Gastroesophageal sphincter (tissue), 4 donors: ENCODE measurements at regions not wholly inside any gene's neighbourhood (a gene's known extent, or its start where the extent isn't known, plus 50 kb on each side); places are given as distances from the start of the nearest gene placed in this dataset.

ENCODE experiments used
- ATAC-seq: fragments of 150-250 bp; one replicate; pipeline ENCODE4 v1.9.1; 2016; ENCODE audit warnings: mild to moderate bottlenecking, moderate library complexity
- H3K27ac ChIP-seq, 4 donors: fragments of 200-600 bp; sonication (generic) in 3 of 4; 1 replicate in 3 of 4; 2 replicates in 1 of 4; pipeline ENCODE4 v1.5.1; 2016 to 2019
- H3K27me3 ChIP-seq: fragments of 200-600 bp; sonication (generic); one replicate; pipeline ENCODE4 v1.5.1; 2019
- H3K36me3 ChIP-seq, 2 donors: fragments of 200-600 bp; sonication (generic); one replicate each; pipeline ENCODE4 v1.5.1; 2019; ENCODE audit warnings: control low read depth in 1 of 2
- H3K4me1 ChIP-seq, 3 donors: fragments of 200-600 bp; sonication (generic); 1 replicate in 2 of 3; 2 replicates in 1 of 3; pipeline ENCODE4 v1.5.1; 2016 to 2019; ENCODE audit warnings: control low read depth in 2 of 3
- H3K4me3 ChIP-seq, 2 donors: fragments of 200-600 bp; sonication (generic); one replicate each; pipeline ENCODE4 v1.5.1; 2019; ENCODE audit warnings: mild to moderate bottlenecking in 1 of 2, moderate library complexity in 1 of 2
- H3K9me3 ChIP-seq, 3 donors: fragments of 200-600 bp; sonication (generic); one replicate each; pipeline ENCODE4 v1.5.1; 2017 to 2019; ENCODE audit warnings: control low read depth in 2 of 3
- CTCF ChIP-seq, 4 experiments: fragments of 200-600 bp in 2 of 4; fragments of 450-650 bp in 2 of 4; sonication (generic) in 1 of 4; IDR thresholded peaks; one replicate each; pipeline ENCODE4 v1.5.1; 2017 to 2019; ENCODE audit warnings: antibody characterized with exemption in 4 of 4, mild to moderate bottlenecking in 2 of 4, moderate library complexity in 2 of 4
- EP300 ChIP-seq: sonication (generic); formaldehyde crosslinking; IDR thresholded peaks from one replicate; pipeline ENCODE4 v1.6.1; 2017; ENCODE audit warnings: antibody characterized with exemption, mild to moderate bottlenecking
- POLR2A ChIP-seq, 2 donors: fragments of 450-650 bp; IDR thresholded peaks; one replicate each; pipeline ENCODE4 v1.6.1; 2017; ENCODE audit warnings: antibody characterized with exemption in 2 of 2, mild to moderate bottlenecking in 2 of 2, moderate library complexity in 1 of 2
- POLR2AphosphoS5 ChIP-seq: sonication (generic); formaldehyde crosslinking; IDR thresholded peaks from one replicate; pipeline ENCODE4 v1.6.1; 2017; ENCODE audit warnings: antibody characterized with exemption
- WGBS, 2 donors: methylation state at CpG; one replicate each; pipeline ENCODE4 v1.1.5; 2018; ENCODE audit warnings: low coverage in 1 of 2; 5-methylcytosine and 5-hydroxymethylcytosine counted together

- no peak overlapping the region for H3K4me3 ChIP-seq
- no peaks in the 10 kb centered on the region for H3K27me3 ChIP-seq
- H3K27ac ChIP-seq: no peak overlapping the region
- ATAC-seq: no peak
- no peaks in the 10 kb centered on the region for H3K9me3 ChIP-seq
- WGBS, 2 donors: 0 to 33% methylated on average over 1 of the region's 1 CpG
- no peaks in the 10 kb centered on the region for H3K36me3 ChIP-seq
- peaks cover 5 to 23% (median 8%) of the 10 kb centered on the region in 3 donors for H3K4me1 ChIP-seq
- no peak for TF ChIP-seq POLR2A (IDR thresholded peaks at IDR 0.05)
- no peak for TF ChIP-seq POLR2AphosphoS5
- TF ChIP-seq EP300: no peak
- TF ChIP-seq CTCF (IDR thresholded peaks at IDR 0.05): peak; percentile 33 to 63 (median 50)
These were observed 210.9 kb upstream of the KCNMB2 start for GRCh38 chr3:178325330-178325729.

DNA sequence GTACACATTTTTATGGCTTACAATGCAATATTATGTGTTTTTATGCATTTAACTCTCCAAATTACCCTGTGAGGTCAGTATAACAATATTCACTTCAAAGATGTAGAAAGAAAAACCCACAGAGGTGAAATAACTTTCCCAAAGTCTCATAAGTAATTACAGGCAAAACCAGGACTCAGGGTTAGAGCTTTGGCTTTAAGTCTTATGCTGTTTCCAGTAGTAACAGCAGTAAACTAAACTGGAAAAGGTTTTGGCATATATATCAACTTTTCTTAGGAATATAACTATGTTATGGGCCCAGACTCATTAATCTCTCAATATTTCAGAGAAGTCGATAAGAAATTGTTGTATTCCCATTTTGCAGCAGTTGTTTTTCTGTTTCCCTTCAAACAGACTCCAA is 206.3 kb upstream of the KCNMB2 start:
- Histone ChIP-seq H3K27ac (no peak overlapping the region), H3K9me3 (no peaks in the 10 kb centered on the region), H3K36me3 (no peaks in the 10 kb centered on the region), H3K4me1 (peaks cover 0 to 3% (median 0%) of the 10 kb centered on the region in 3 donors), H3K27me3 (no peaks in the 10 kb centered on the region), H3K4me3 (no peak overlapping the region)
- ATAC-seq: no peak
- WGBS, 2 donors: 33 to 46% methylated on average over 1 of the region's 1 CpG
- TF ChIP-seq EP300 (no peak), POLR2AphosphoS5 (no peak), POLR2A (IDR thresholded peaks at IDR 0.05) (no peak), CTCF (IDR thresholded peaks at IDR 0.05) (no peak)

GRCh38 chr3:178334239-178334638 is 202.0 kb upstream of the KCNMB2 start:
- no peaks in the 10 kb centered on the region for H3K27me3 ChIP-seq
- no peak for ATAC-seq
- H3K36me3 ChIP-seq: no peaks in the 10 kb centered on the region
- H3K27ac ChIP-seq: no peak overlapping the region
- TF ChIP-seq POLR2AphosphoS5 (no peak), EP300 (no peak), POLR2A (IDR thresholded peaks at IDR 0.05) (no peak), CTCF (IDR thresholded peaks at IDR 0.05) (no peak)
- H3K9me3 ChIP-seq: no peaks in the 10 kb centered on the region
- 100% methylated on average over 1 of the region's 3 CpGs; no CpG with 5 or more reads in 1 of the 2 donors for WGBS, 2 donors
- no peak overlapping the region for H3K4me3 ChIP-seq
- H3K4me1 ChIP-seq: no peaks in the 10 kb centered on the region

- Histone ChIP-seq H3K27me3 (no peaks in the 10 kb centered on the region), H3K9me3 (no peaks in the 10 kb centered on the region), H3K27ac (no peak overlapping the region), H3K4me3 (no peak overlapping the region), H3K36me3 (no peaks in the 10 kb centered on the region), H3K4me1 (no peaks in the 10 kb centered on the region)
- ATAC-seq: no peak
- 80 to 100% methylated on average over 1 of the region's 1 CpG for WGBS, 2 donors
- no peak for TF ChIP-seq EP300
- no peak for TF ChIP-seq CTCF (IDR thresholded peaks at IDR 0.05)
- TF ChIP-seq POLR2AphosphoS5: no peak
- TF ChIP-seq POLR2A (IDR thresholded peaks at IDR 0.05): no peak
These were observed 199.9 kb upstream of the KCNMB2 start for GRCh38 chr3:178336336-178336735.

- Histone ChIP-seq H3K27me3 (no peaks in the 10 kb centered on the region), H3K27ac (no peak overlapping the region), H3K4me3 (no peak overlapping the region), H3K36me3 (no peaks in the 10 kb centered on the region), H3K4me1 (peaks cover 0 to 13% (median 0%) of the 10 kb centered on the region in 3 donors), H3K9me3 (no peaks in the 10 kb centered on the region)
- WGBS, 2 donors: 56 to 58% methylated on average over 2 of the region's 2 CpGs
- no peak for ATAC-seq
- TF ChIP-seq EP300 (no peak), CTCF (IDR thresholded peaks at IDR 0.05) (no peak), POLR2A (IDR thresholded peaks at IDR 0.05) (no peak), POLR2AphosphoS5 (no peak)
These were observed 195.7 kb upstream of the KCNMB2 start for GRCh38 chr3:178340506-178340905.
